KMS-11 (cell line): ENCODE measurements at regions not wholly inside any gene's neighbourhood (a gene's known extent, or its start where the extent isn't known, plus 50 kb on each side); places are given as distances from the start of the nearest gene placed in this dataset.

ENCODE experiments used
- H2AFZ ChIP-seq: fragments of 200-600 bp; sonication (generic); 2 replicates; pipeline ENCODE4 v1.6.1; 2016; ENCODE audit warnings: antibody characterized with exemption, mixed run types, low read depth
- H3K27ac ChIP-seq: fragments of 200-600 bp; sonication (generic); 2 replicates; pipeline ENCODE4 v1.6.1; 2016; ENCODE audit warnings: mild to moderate bottlenecking, mixed run types
- H3K27me3 ChIP-seq: fragments of 200-600 bp; sonication (generic); 2 replicates; pipeline ENCODE4 v1.6.1; 2017; ENCODE audit warnings: mild to moderate bottlenecking, low read depth, mixed run types, moderate library complexity; ENCODE audit not compliant: insufficient read depth
- H3K36me3 ChIP-seq: fragments of 200-600 bp; sonication (generic); 2 replicates; pipeline ENCODE4 v1.6.1; 2017; ENCODE audit warnings: mild to moderate bottlenecking, mixed run types; ENCODE audit not compliant: insufficient read depth
- H3K4me1 ChIP-seq: fragments of 200-600 bp; sonication (generic); 2 replicates; pipeline ENCODE4 v1.6.1; 2016; ENCODE audit warnings: mild to moderate bottlenecking, low read depth, mixed run types; ENCODE audit not compliant: poor library complexity, severe bottlenecking
- H3K4me2 ChIP-seq: fragments of 200-600 bp; sonication (generic); 2 replicates; pipeline ENCODE4 v1.7.0; 2016; ENCODE audit warnings: mild to moderate bottlenecking, mixed run types
- H3K4me3 ChIP-seq: fragments of 200-600 bp; sonication (generic); IDR thresholded peaks from 2 replicates; pipeline ENCODE4 v1.6.1; 2017; ENCODE audit warnings: low read depth, low read length, mixed read lengths; ENCODE audit not compliant: insufficient read depth
- H3K79me2 ChIP-seq: fragments of 200-600 bp; sonication (generic); 2 replicates; pipeline ENCODE4 v1.6.1; 2016; ENCODE audit warnings: low read depth, mixed run types; ENCODE audit not compliant: insufficient read depth
- H3K9ac ChIP-seq: fragments of 200-600 bp; sonication (generic); 2 replicates; pipeline ENCODE4 v1.6.1; 2016; ENCODE audit warnings: mild to moderate bottlenecking, mixed run types
- H4K20me1 ChIP-seq: fragments of 200-600 bp; sonication (generic); 2 replicates; pipeline ENCODE4 v1.6.1; 2016; ENCODE audit warnings: mild to moderate bottlenecking, mixed run types; ENCODE audit not compliant: insufficient read depth
- CTCF ChIP-seq: fragments of 200-600 bp; sonication (generic); conservative IDR thresholded peaks from 2 replicates; pipeline ENCODE4 v1.6.1; 2017; ENCODE audit warnings: low read depth, mild to moderate bottlenecking, antibody characterized with exemption, low read length, moderate library complexity, mixed read lengths

GRCh38 chr2:195396479-195396878 lies 260.5 kb upstream of the SLC39A10 start:
- Histone ChIP-seq H3K9ac (no peak overlapping the region), H3K4me2 (no peak overlapping the region), H3K79me2 (no peaks in the 10 kb centered on the region), H4K20me1 (no peaks in the 10 kb centered on the region), H3K4me3 (no peak overlapping the region), H3K27ac (no peak overlapping the region), H3K4me1 (no peaks in the 10 kb centered on the region), H2AFZ (no peak overlapping the region), H3K36me3 (no peaks in the 10 kb centered on the region), H3K27me3 (no peaks in the 10 kb centered on the region)
- no peak for TF ChIP-seq CTCF

GRCh38 chr2:195395362-195395761 lies 261.7 kb upstream of the SLC39A10 start:
- no peaks in the 10 kb centered on the region for H3K79me2 ChIP-seq
- no peak overlapping the region for H2AFZ ChIP-seq
- no peaks in the 10 kb centered on the region for H4K20me1 ChIP-seq
- H3K4me3 ChIP-seq = no peak overlapping the region
- no peaks in the 10 kb centered on the region for H3K4me1 ChIP-seq
- no peak for TF ChIP-seq CTCF
- no peak overlapping the region for H3K27ac ChIP-seq
- H3K36me3 ChIP-seq = no peaks in the 10 kb centered on the region
- no peak overlapping the region for H3K9ac ChIP-seq
- H3K4me2 ChIP-seq = no peak overlapping the region
- H3K27me3 ChIP-seq = no peaks in the 10 kb centered on the region

GRCh38 chr2:195392446-195393336 lies 264.3 kb upstream of the SLC39A10 start:
- H3K9ac ChIP-seq = no peak overlapping the region
- no peak overlapping the region for H3K4me2 ChIP-seq
- no peak overlapping the region for H2AFZ ChIP-seq
- H3K4me1 ChIP-seq = no peaks in the 10 kb centered on the region
- H3K27ac ChIP-seq = no peak overlapping the region
- no peaks in the 10 kb centered on the region for H3K27me3 ChIP-seq
- no peak overlapping the region for H3K4me3 ChIP-seq
- H4K20me1 ChIP-seq = no peaks in the 10 kb centered on the region
- H3K79me2 ChIP-seq = no peaks in the 10 kb centered on the region
- TF ChIP-seq CTCF = no peak
- H3K36me3 ChIP-seq = no peaks in the 10 kb centered on the region

- no peak overlapping the region for H3K4me2 ChIP-seq
- no peaks in the 10 kb centered on the region for H3K36me3 ChIP-seq
- H3K27ac ChIP-seq = no peak overlapping the region
- H4K20me1 ChIP-seq = no peaks in the 10 kb centered on the region
- TF ChIP-seq CTCF = no peak
- no peaks in the 10 kb centered on the region for H3K79me2 ChIP-seq
- no peaks in the 10 kb centered on the region for H3K27me3 ChIP-seq
- H2AFZ ChIP-seq = no peak overlapping the region
- H3K9ac ChIP-seq = no peak overlapping the region
- no peaks in the 10 kb centered on the region for H3K4me1 ChIP-seq
- no peak overlapping the region for H3K4me3 ChIP-seq
Observed at GRCh38 chr2:195390686-195391321, 266.2 kb upstream of the SLC39A10 start.
